H9 (cell line): ENCODE measurements at regions not wholly inside any gene's neighbourhood (a gene's known extent, or its start where the extent isn't known, plus 50 kb on each side); places are given as distances from the start of the nearest gene placed in this dataset.

Experiments
- DNase-seq: peaks from one replicate; pipeline ENCODE4 v3.0.0-alpha.2; 2017
- H2AFZ ChIP-seq: one replicate; pipeline ENCODE4 v1.6.1; 2013; ENCODE audit warnings: mild to moderate bottlenecking, low read length, control low read depth, moderate library complexity
- H2AK5ac ChIP-seq: 2 replicates; pipeline ENCODE4 v1.6.1; 2013; ENCODE audit warnings: low read length, control low read depth, mixed read lengths; ENCODE audit not compliant: insufficient read length
- H2BK120ac ChIP-seq: one replicate; pipeline ENCODE4 v1.6.1; 2013; ENCODE audit warnings: low read depth, mild to moderate bottlenecking, low read length, control low read depth, inconsistent platforms; ENCODE audit not compliant: poor library complexity, severe bottlenecking
- H2BK12ac ChIP-seq: 2 replicates; pipeline ENCODE4 v1.6.1; 2013; ENCODE audit warnings: low read length, control low read depth, mixed read lengths, low read depth; ENCODE audit not compliant: insufficient read length
- H2BK15ac ChIP-seq: 2 replicates; pipeline ENCODE4 v1.6.1; 2013; ENCODE audit warnings: low read depth, low read length, control low read depth
- H2BK20ac ChIP-seq: one replicate; pipeline ENCODE4 v1.6.1; 2013; ENCODE audit warnings: low read depth, mild to moderate bottlenecking, low read length, control low read depth, inconsistent platforms; ENCODE audit not compliant: poor library complexity, severe bottlenecking
- H2BK5ac ChIP-seq: 2 replicates; pipeline ENCODE4 v1.6.1; 2013; ENCODE audit warnings: low read length, control low read depth, mixed read lengths; ENCODE audit not compliant: insufficient read length
- H3K14ac ChIP-seq: 2 replicates; pipeline ENCODE4 v1.6.1; 2013; ENCODE audit warnings: low read length, control low read depth; ENCODE audit not compliant: insufficient read depth
- H3K18ac ChIP-seq: 2 replicates; pipeline ENCODE4 v1.6.1; 2013; ENCODE audit warnings: low read depth, mild to moderate bottlenecking, mixed read lengths, low read length, control low read depth; ENCODE audit not compliant: insufficient read length
- H3K23ac ChIP-seq: 2 replicates; pipeline ENCODE4 v1.6.1; 2013; ENCODE audit warnings: low read length, control low read depth, mixed read lengths, low read depth; ENCODE audit not compliant: insufficient read length
- H3K23me2 ChIP-seq: 2 replicates; pipeline ENCODE4 v1.6.1; 2013; ENCODE audit warnings: low read depth, mild to moderate bottlenecking, mixed read lengths, low read length, control low read depth; ENCODE audit not compliant: insufficient read length, poor library complexity, severe bottlenecking
- H3K27ac ChIP-seq: 2 replicates; pipeline ENCODE4 v1.5.1; 2013; ENCODE audit warnings: low read length, control low read depth, mixed read lengths, low read depth; ENCODE audit not compliant: insufficient read length
- H3K27me3 ChIP-seq: 2 replicates; pipeline ENCODE4 v1.6.1; 2013; ENCODE audit warnings: low read length, control low read depth, inconsistent platforms; ENCODE audit not compliant: insufficient read depth
- H3K4ac ChIP-seq: 2 replicates; pipeline ENCODE4 v1.6.1; 2013; ENCODE audit warnings: low read depth, mild to moderate bottlenecking, control low read depth, inconsistent platforms, low read length, moderate library complexity
- H3K4me1 ChIP-seq: 2 replicates; pipeline ENCODE4 v1.6.1; 2013; ENCODE audit warnings: low read length, control low read depth, inconsistent platforms; ENCODE audit not compliant: insufficient read depth
- H3K4me2 ChIP-seq: 2 replicates; pipeline ENCODE4 v1.6.1; 2013; ENCODE audit warnings: low read length, control low read depth, mixed read lengths; ENCODE audit not compliant: insufficient read length, insufficient read depth
- H3K56ac ChIP-seq: 2 replicates; pipeline ENCODE4 v1.6.1; 2013; ENCODE audit warnings: low read depth, mild to moderate bottlenecking, mixed read lengths, low read length, control low read depth; ENCODE audit not compliant: insufficient read length
- H3K79me1 ChIP-seq: 2 replicates; pipeline ENCODE4 v1.6.1; 2013; ENCODE audit warnings: low read depth, mild to moderate bottlenecking, moderate library complexity, low read length, control low read depth, inconsistent platforms; ENCODE audit not compliant: insufficient read depth, poor library complexity, severe bottlenecking
- H3K79me2 ChIP-seq: 2 replicates; pipeline ENCODE4 v1.6.1; 2013; ENCODE audit warnings: low read length, control low read depth, inconsistent platforms; ENCODE audit not compliant: insufficient read depth
- H3K9ac ChIP-seq: 2 replicates; pipeline ENCODE4 v1.6.1; 2013; ENCODE audit warnings: low read length, control low read depth, mixed read lengths; ENCODE audit not compliant: insufficient read length; ENCODE audit errors: extremely low read depth
- H3K9me3 ChIP-seq: one replicate; pipeline ENCODE4 v1.6.1; 2013; ENCODE audit warnings: low read depth, low read length, inconsistent platforms; ENCODE audit not compliant: control insufficient read depth
- H3T11ph ChIP-seq: one replicate; pipeline ENCODE4 v1.6.1; 2013; ENCODE audit warnings: mild to moderate bottlenecking, low read length, control low read depth, inconsistent platforms
- H4K20me1 ChIP-seq: one replicate; pipeline ENCODE4 v1.6.1; 2013; ENCODE audit not compliant: control insufficient read depth, insufficient read length, insufficient read depth
- H4K5ac ChIP-seq: 2 replicates; pipeline ENCODE4 v1.6.1; 2013; ENCODE audit warnings: low read depth, mild to moderate bottlenecking, mixed read lengths, low read length, control low read depth; ENCODE audit not compliant: insufficient read length
- H4K8ac ChIP-seq: replicated peaks from 2 replicates; pipeline ENCODE4 v1.6.1; 2013; ENCODE audit warnings: low read length, control low read depth, mixed read lengths, low read depth; ENCODE audit not compliant: insufficient read length
- H4K91ac ChIP-seq: 2 replicates; pipeline ENCODE4 v1.6.1; 2013; ENCODE audit warnings: low read depth, mild to moderate bottlenecking, moderate library complexity, mixed read lengths, low read length, control low read depth; ENCODE audit not compliant: insufficient read length
- H3K27ac Mint-ChIP-seq, 3 experiments: 2 replicates in 2 of 3; 3 replicates in 1 of 3; pipeline ENCODE4 v1.8.0; 2020 to 2021; ENCODE audit warnings: mixed read lengths in 3 of 3, mild to moderate bottlenecking in 1 of 3, moderate library complexity in 1 of 3
- H3K27me3 Mint-ChIP-seq: 2 replicates; pipeline ENCODE4 v1.8.0; 2021; ENCODE audit warnings: low read depth, mild to moderate bottlenecking, moderate library complexity, mixed read lengths
- H3K36me3 Mint-ChIP-seq, 3 experiments: 2 replicates in 2 of 3; 3 replicates in 1 of 3; pipeline ENCODE4 v1.8.0; 2020 to 2021; ENCODE audit warnings: low read depth in 3 of 3, mixed read lengths in 3 of 3; ENCODE audit not compliant: insufficient read depth in 1 of 3
- H3K4me1 Mint-ChIP-seq, 2 experiments: 2 replicates each; pipeline ENCODE4 v1.8.0; 2020; ENCODE audit warnings: mixed read lengths in 2 of 2
- H3K4me3 Mint-ChIP-seq, 2 experiments: 2 replicates in 1 of 2; 3 replicates in 1 of 2; pipeline ENCODE4 v1.8.0; 2020 to 2021; ENCODE audit warnings: mild to moderate bottlenecking in 2 of 2, mixed read lengths in 2 of 2, moderate library complexity in 1 of 2
- H3K9me3 Mint-ChIP-seq, 2 experiments: 2 replicates in 1 of 2; 3 replicates in 1 of 2; pipeline ENCODE4 v1.8.0; 2020; ENCODE audit warnings: mild to moderate bottlenecking in 2 of 2, mixed read lengths in 2 of 2, moderate library complexity in 1 of 2
- CTCF ChIP-seq: fragments of 200-600 bp; sonication (generic); conservative IDR thresholded peaks from 3 replicates; pipeline ENCODE4 v1.8.0; 2021; ENCODE audit warnings: antibody characterized with exemption, mild to moderate bottlenecking
- WGBS: extraction: QIAGEN DNeasy Blood & Tissue Kit; methylation state at CpG from one replicate; pipeline ENCODE4 v1.1.7; 2013; ENCODE audit warnings: missing lambda C conversion rate, low lambda C conversion rate, mixed read lengths; ENCODE audit not compliant: insufficient read length; ENCODE audit errors: extremely low coverage; 5-methylcytosine and 5-hydroxymethylcytosine counted together

DNA sequence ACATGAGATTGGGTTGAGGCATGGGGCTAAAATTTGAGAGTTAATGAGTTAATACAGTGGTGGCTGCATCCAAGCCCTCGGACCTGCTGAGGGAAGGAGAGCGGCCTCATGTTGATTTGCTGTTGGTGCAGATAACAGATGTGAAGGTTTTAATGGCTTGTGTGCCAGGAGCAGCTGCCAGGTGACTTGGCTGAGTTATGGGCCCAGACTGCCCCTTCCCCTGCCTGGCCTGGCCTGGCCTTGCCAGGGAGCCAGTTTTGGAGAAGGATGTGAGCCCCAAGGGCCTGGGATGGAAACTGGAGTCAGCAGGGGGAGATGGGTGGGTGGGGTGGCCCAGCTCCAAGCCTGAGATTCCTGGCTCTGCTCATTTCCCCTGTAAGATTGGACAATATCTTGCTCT lies 230.1 kb downstream of the CBLN1 start:
- Histone ChIP-seq H3K4me2 (no peak overlapping the region), H4K20me1 (no peaks in the 10 kb centered on the region), H3K79me1 (no peaks in the 10 kb centered on the region), H3K27me3 (no peaks in the 10 kb centered on the region), H3K23ac (no peak overlapping the region), H3T11ph (no peak overlapping the region), H2BK15ac (no peak overlapping the region), H2AFZ (no peak overlapping the region), H3K23me2 (no peaks in the 10 kb centered on the region), H3K9me3 (no peaks in the 10 kb centered on the region), H3K14ac (no peak overlapping the region; the same call in 1 of the 2 replicates), H2BK5ac (no peak overlapping the region), H2AK5ac (no peak overlapping the region), H4K91ac (no peak overlapping the region), H3K79me2 (no peaks in the 10 kb centered on the region), H4K5ac (no peak overlapping the region), H3K18ac (no peak overlapping the region), H3K4ac (no peak overlapping the region), H3K4me1 (peaks cover 6% of the 10 kb centered on the region; the same call in 1 of the 2 replicates), H2BK120ac (no peak overlapping the region), H3K27ac (no peak overlapping the region), H4K8ac (no peak overlapping the region), H3K9ac (no peak overlapping the region), H3K56ac (no peak overlapping the region), H2BK12ac (no peak overlapping the region), H2BK20ac (no peak overlapping the region)
- H3K4me1 Mint-ChIP-seq: peaks cover 17 to 27% of the 10 kb centered on the region in 2 experiments
- no peak for TF ChIP-seq CTCF
- no peak overlapping the region for H3K27ac Mint-ChIP-seq
- no CpG with 5 or more reads among the region's 2 CpGs for WGBS
- no peak for DNase-seq
- H3K36me3 Mint-ChIP-seq: no peaks in the 10 kb centered on the region
- H3K4me3 Mint-ChIP-seq: no peak overlapping the region
- H3K9me3 Mint-ChIP-seq: no peaks in the 10 kb centered on the region
- no peaks in the 10 kb centered on the region; the same call in none of the 2 replicates for H3K27me3 Mint-ChIP-seq
